Coronary artery (tissue), 2 donors: ENCODE measurements at regions not wholly inside any gene's neighbourhood (a gene's known extent, or its start where the extent isn't known, plus 50 kb on each side); places are given as distances from the start of the nearest gene placed in this dataset.
A peak's percentile ranks its signal among the peaks of the same experiment; 100 is the strongest.

Experiments used
- DNase-seq: peaks from one replicate; pipeline ENCODE4 v3.0.0-alpha.2; 2017; ENCODE audit warnings: low spot score
- H3K27ac ChIP-seq, 2 donors: fragments of 200-600 bp; sonication (generic); one replicate each; pipeline ENCODE4 v1.5.1; 2016 to 2019
- H3K4me3 ChIP-seq: fragments of 200-600 bp; sonication (generic); 2 replicates; pipeline ENCODE4 v1.5.1; 2016; ENCODE audit warnings: mild to moderate bottlenecking, moderate library complexity
- CTCF ChIP-seq: fragments of 200-600 bp; sonication (generic); IDR thresholded peaks from one replicate; pipeline ENCODE4 v1.5.1; 2019; ENCODE audit warnings: antibody characterized with exemption

- TF ChIP-seq CTCF: no peak
- DNase-seq: no peak
- Histone ChIP-seq H3K27ac (peak overlapping the region in 1 of 2 donors; percentile 2), H3K4me3 (no peak overlapping the region)
Observed at GRCh38 chr6:105909106-105909505, 177.0 kb upstream of the PRDM1 start.

GRCh38 chr6:105907991-105908390 is 178.1 kb upstream of the PRDM1 start:
- Histone ChIP-seq H3K27ac (no peak overlapping the region), H3K4me3 (no peak overlapping the region)
- no peak for TF ChIP-seq CTCF
- no peak for DNase-seq

- H3K27ac ChIP-seq: no peak overlapping the region
- no peak for DNase-seq
- TF ChIP-seq CTCF: no peak
- no peak overlapping the region for H3K4me3 ChIP-seq
Observed at GRCh38 chr6:105907301-105907700, 178.8 kb upstream of the PRDM1 start.

- H3K4me3 ChIP-seq: no peak overlapping the region
- H3K27ac ChIP-seq: no peak overlapping the region
- no peak for DNase-seq
- no peak for TF ChIP-seq CTCF
Observed at GRCh38 chr6:105902401-105903031, 183.6 kb upstream of the PRDM1 start.

GRCh38 chr6:105901583-105901982 is 184.6 kb upstream of the PRDM1 start:
- H3K27ac ChIP-seq: no peak overlapping the region
- TF ChIP-seq CTCF: no peak
- no peak overlapping the region for H3K4me3 ChIP-seq
- DNase-seq: no peak

GRCh38 chr6:105900125-105900937 is 185.8 kb upstream of the PRDM1 start:
- no peak for DNase-seq
- TF ChIP-seq CTCF: no peak
- no peak overlapping the region for H3K27ac ChIP-seq
- no peak overlapping the region for H3K4me3 ChIP-seq

GRCh38 chr6:105898286-105898685 is 187.8 kb upstream of the PRDM1 start:
- no peak for TF ChIP-seq CTCF
- Histone ChIP-seq H3K27ac (no peak overlapping the region), H3K4me3 (no peak overlapping the region)
- no peak for DNase-seq
